COLO829 (cell line): ENCODE measurements at regions not wholly inside any gene's neighbourhood (a gene's known extent, or its start where the extent isn't known, plus 50 kb on each side); places are given as distances from the start of the nearest gene placed in this dataset.
"Not testable (repeated sequence)": the region's sequence is repeated elsewhere in the genome, so short reads cannot be mapped to it uniquely, and the experiment has no call there.

Experiments used
- DNase-seq: peaks from one replicate; pipeline ENCODE4 v3.0.0; 2012; ENCODE audit warnings: low spot score

DNA sequence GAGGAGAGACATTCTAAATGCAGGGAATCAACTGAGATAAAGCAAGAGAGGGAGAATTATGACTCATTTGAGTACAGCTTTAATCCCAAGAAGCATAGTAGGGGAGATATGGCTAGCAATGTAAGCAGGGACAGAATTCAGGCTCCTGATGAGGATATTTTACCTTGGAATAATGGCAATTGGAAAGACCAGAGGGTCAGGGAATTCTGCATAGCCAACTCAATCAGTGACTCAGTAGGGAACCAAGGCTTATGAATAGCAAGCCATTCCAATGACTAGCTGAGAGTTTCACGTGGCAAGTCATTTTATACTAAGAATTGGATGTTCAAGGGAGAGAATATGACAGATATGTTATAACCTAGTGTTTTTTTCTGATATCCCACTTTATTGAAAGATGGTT lies 563.8 kb upstream of the NETO1 start:
- no peak for DNase-seq

DNA sequence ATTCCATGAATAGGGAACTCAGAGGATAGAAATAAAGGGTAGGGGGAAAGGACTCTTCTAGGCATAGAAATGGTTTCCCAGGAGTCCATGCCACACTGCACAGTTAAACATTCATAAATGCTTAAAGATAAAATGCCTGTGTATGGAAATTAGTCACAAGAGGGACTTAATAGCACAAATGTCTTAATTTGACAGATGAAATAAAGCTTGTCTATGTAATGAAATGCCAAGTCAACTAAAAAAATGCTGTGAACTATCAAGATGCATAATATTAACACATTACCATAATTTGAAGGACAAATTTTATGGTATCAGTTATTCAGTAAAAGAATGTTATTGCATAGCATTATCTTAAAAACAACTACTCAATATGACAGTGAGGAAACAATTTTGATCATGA lies 553.2 kb upstream of the NETO1 start:
- no peak for DNase-seq

GRCh38 chr18:73419531-73419930 lies 551.7 kb upstream of the NETO1 start:
- DNase-seq = no peak

GRCh38 chr18:73414598-73414997 lies 546.8 kb upstream of the NETO1 start:
- DNase-seq = no peak

GRCh38 chr18:73414069-73414468 lies 546.3 kb upstream of the NETO1 start:
- no peak for DNase-seq

DNA sequence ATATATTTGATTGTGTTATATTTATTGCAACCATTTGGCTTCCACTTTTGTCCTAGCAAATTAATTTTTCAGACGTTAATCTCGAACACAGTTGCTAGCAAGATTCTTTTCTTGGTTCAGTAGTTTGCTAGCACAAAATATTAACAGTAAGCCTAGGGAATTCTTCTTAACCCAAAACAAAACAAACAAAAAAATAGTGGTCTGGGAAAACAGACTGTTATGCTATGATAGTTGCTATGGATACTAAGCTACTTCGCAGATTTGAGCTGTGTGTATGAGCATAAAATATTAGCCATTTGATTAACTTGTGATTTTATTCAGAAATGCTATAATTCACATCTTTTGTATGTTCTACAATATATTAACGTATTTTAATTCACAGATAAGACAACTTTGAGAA lies 541.5 kb upstream of the NETO1 start:
- DNase-seq = no peak

DNA sequence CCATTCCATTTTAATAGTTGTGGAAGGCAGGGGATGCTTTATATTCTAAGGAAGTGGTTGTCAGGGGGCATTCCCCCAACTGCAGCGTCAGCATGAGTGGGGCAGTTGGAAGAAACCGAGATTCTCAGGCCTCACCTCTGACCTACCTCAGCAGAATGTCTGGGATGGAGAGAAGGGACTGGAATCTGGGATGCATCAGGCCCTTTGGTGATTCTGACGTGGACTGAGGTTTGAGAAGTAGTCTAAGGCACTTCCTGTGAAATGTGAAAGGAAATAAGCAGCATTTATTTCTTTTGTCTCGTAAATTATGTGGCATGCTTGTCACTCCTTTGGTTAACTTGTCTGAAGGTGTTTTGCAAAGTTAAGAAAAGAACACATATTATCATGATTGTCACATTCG lies 540.7 kb upstream of the NETO1 start:
- DNase-seq = no peak

GRCh38 chr18:73407506-73407905 lies 539.7 kb upstream of the NETO1 start:
- no peak for DNase-seq

GRCh38 chr18:73384246-73384645 lies 516.5 kb upstream of the NETO1 start:
- no peak for DNase-seq

DNA sequence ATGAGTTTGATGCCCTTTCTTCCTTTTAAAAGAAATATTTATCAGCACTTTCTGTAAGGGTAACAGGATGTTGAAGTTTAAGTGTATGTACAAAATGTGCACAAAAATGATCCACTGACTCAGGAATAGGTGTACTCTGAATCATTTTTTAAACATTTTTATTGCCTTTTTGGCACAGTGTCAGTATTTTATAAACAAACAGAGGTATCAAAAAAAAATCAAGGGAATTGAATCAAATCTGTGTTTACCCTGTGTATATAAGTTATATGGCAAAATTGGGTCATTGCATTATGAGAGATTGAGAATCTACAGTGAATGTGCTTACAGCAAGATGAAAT lies 513.9 kb upstream of the NETO1 start:
- no peak for DNase-seq

DNA sequence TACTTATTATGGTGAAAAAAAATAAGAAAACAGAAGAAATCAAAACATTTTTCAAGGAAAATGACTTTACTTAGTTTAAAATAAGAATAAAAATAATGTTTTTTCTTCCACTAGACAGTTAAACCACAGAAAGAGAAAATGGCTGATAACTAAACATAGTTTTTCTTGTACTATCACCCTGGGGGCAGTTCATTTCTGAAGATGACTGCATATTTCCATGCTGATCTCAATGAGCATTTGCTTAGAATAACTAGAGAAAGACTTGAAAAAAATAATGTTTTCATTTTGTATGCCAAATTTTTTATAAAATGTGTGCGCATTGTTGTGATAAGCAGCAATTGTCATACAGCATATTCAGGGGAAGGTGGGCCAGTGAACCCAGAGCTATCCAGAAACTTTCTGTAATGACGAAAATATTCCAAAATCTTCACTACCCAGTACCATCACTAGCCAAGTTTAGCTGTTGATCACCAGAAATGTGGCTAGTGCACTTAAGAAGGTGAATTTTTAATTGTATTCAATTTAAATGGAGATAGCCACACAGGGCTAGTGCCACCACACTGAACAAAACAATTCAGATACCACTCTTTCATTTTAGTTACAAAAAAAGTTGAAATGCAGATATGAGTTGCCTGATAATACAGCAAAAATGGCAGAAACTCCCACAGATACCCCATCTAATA lies 513.4 kb upstream of the NETO1 start:
- DNase-seq = no peak

DNA sequence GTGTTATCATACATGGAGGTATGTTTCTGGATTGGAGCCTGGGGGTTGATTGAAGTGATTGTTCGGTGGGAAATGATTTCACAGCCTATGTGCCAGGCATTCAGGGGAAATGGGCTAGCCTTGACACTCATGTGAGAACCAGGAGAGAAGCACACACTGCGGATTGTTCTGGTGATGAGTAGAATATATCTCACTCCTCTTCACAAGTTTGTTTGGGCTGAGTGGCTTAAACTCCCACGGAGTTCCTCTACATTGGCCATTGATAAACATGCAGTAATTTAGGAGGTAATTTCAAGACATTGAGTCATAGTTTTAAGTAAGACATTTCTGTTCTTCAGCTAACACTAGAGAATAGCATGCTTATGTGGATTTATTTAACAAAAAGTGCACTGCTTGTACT lies 498.9 kb upstream of the NETO1 start:
- DNase-seq = no peak

DNA sequence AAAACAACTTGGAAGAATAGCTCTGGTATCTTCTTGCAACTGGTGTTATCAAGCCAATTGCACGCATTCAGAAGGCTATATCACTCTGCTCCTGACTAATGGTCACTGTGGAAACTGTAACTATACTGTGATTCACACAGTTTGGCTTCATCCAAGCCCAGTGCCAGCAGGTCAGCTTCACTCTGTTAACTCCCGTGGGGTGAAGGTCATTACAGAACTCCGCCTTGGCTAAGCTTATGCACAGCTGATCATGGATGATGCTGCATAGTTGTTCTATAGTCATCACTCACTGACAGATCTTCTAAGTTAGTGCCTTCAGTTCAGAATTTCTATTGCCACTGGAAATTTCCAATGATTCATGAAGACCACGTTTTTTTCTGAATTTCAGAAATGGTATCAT lies 497.2 kb upstream of the NETO1 start:
- no peak for DNase-seq

DNA sequence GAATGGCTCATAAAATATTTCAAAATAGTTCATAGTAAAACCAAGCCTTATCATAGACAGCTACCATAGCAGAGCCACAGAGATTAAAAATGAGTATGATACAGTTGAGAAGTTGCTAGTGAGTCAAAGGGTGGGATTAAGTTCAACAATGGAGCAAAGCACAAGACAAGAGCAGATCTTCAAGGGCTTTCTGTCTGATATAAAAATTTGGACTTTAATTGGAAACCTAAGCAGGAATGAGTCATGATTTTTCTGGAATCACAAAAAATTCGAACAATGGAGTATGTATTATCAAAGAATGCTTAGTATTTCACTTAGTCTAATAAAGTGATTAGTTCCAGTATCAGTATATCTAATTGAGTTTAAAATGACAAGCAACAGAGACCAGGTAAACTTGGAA lies 487.3 kb upstream of the NETO1 start:
- no peak for DNase-seq

- no peak for DNase-seq
Measured at GRCh38 chr18:73352546-73352945, 484.8 kb upstream of the NETO1 start.

- DNase-seq = no peak
Measured at GRCh38 chr18:73340135-73340977, 472.6 kb upstream of the NETO1 start.

- no peak for DNase-seq
Measured at GRCh38 chr18:73331212-73331772, 463.5 kb upstream of the NETO1 start.

- not testable (repeated sequence) for DNase-seq
Measured at GRCh38 chr18:73330106-73330505, 462.3 kb upstream of the NETO1 start.

DNA sequence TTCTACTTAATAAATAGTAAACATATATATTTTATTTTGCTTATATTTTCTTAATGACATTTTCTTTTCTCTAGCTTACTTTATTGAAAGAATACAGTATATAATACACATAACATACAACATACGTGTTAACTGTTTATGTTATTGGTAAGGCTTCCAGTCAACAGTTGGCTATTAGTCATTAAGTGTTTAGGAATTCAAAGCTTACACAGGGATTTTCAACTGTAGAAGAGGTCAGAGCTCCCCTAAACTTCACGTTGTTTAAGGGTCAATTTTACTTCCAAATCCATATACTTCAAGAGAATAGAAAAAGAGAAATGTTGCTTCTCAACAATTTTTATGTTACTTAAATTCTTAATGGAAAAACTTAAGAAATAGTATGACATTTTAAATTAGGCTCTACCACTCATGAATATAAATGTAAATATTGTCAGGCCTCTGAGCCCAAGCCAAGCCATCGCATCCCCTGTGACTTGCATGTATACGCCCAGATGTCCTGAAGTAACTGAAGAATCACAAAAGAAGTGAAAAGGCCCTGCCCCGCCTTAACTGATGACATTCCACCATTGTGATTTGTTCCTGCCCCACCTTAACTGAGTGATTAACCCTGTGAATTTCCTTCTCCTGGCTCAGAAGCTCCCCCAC lies 456.5 kb upstream of the NETO1 start:
- DNase-seq = not testable (repeated sequence)

DNA sequence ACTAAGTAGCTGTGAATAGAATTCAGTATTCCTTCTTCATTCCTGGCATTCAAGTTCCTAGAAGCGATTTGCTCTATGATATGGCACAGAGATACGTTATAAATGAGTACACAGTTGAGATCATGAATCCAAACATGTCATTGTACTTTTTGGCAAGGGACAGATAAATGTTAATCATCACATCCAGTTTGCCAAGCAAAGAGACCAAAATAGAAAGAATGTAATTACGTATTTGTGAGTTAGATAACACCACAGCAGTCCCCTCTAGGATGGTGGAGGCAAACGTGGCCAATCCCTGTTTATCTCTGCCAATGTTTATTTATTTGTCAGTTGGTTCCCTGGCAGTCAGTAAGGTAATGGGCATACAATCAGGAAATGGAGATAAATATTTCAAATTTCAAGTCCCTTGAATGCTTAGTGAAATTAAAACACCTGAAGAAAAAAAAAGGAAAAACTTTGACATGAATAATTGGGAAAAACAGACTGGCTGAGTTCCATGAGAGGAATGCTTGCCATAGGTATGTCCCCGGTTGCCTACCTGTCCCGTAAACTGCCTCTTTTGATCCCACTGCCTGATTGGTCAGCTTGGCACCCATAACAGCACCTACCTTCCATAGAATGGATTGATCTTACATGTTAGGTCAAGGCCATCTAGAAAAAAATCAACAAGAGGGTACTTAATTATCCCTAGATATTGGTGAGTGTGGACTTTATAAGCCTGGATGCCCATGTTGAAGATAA lies 451.1 kb upstream of the NETO1 start:
- DNase-seq = no peak

DNA sequence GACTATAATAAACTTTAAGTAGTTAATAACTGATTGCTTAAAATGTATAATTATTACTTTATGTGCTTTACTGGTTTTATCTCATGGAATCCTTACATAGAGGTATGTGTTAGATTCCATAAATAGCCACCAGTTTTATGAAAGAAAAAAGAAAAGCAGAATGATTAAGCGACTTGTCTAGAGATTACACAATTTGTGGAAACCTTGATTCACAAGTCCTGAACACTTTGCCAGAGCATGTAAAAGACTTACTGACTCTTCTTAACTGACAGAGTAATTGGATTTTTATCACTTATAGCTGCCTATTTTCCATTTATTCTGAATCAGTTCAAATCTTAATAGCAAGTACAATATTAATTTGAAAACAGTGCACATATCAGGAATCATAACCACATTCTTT lies 448.7 kb upstream of the NETO1 start:
- no peak for DNase-seq

GRCh38 chr18:73315381-73315780 lies 447.6 kb upstream of the NETO1 start:
- DNase-seq = no peak
